Coronary artery (tissue), 2 donors: ENCODE measurements at regions not wholly inside any gene's neighbourhood (a gene's known extent, or its start where the extent isn't known, plus 50 kb on each side); places are given as distances from the start of the nearest gene placed in this dataset.

Experiments
- DNase-seq: peaks from one replicate; pipeline ENCODE4 v3.0.0-alpha.2; 2017; ENCODE audit warnings: low spot score
- H3K27ac ChIP-seq, 2 donors: fragments of 200-600 bp; sonication (generic); one replicate each; pipeline ENCODE4 v1.5.1; 2016 to 2019
- H3K4me3 ChIP-seq: fragments of 200-600 bp; sonication (generic); 2 replicates; pipeline ENCODE4 v1.5.1; 2016; ENCODE audit warnings: mild to moderate bottlenecking, moderate library complexity
- CTCF ChIP-seq: fragments of 200-600 bp; sonication (generic); IDR thresholded peaks from one replicate; pipeline ENCODE4 v1.5.1; 2019; ENCODE audit warnings: antibody characterized with exemption

- no peak overlapping the region for H3K4me3 ChIP-seq
- no peak for DNase-seq
- H3K27ac ChIP-seq = no peak overlapping the region
- TF ChIP-seq CTCF = no peak
Measured at GRCh38 chr5:98557916-98558315, 215.5 kb upstream of the RGMB start.

- DNase-seq = no peak
- no peak overlapping the region for H3K4me3 ChIP-seq
- TF ChIP-seq CTCF = no peak
- no peak overlapping the region for H3K27ac ChIP-seq
Measured at GRCh38 chr5:98563885-98564653, 209.4 kb upstream of the RGMB start.

- DNase-seq = no peak
- no peak for TF ChIP-seq CTCF
- Histone ChIP-seq H3K27ac (no peak overlapping the region), H3K4me3 (no peak overlapping the region)
Measured at GRCh38 chr5:98564836-98565235, 208.6 kb upstream of the RGMB start.

- Histone ChIP-seq H3K27ac (no peak overlapping the region), H3K4me3 (no peak overlapping the region)
- no peak for TF ChIP-seq CTCF
- DNase-seq = no peak
Measured at GRCh38 chr5:98568336-98568735, 205.1 kb upstream of the RGMB start.

GRCh38 chr5:98569288-98569687, 204.2 kb upstream of the RGMB start:
- Histone ChIP-seq H3K4me3 (no peak overlapping the region), H3K27ac (no peak overlapping the region)
- no peak for DNase-seq
- no peak for TF ChIP-seq CTCF

GRCh38 chr5:98570010-98570409, 203.5 kb upstream of the RGMB start:
- Histone ChIP-seq H3K27ac (no peak overlapping the region), H3K4me3 (no peak overlapping the region)
- TF ChIP-seq CTCF = no peak
- DNase-seq = no peak

GRCh38 chr5:98570661-98571191, 202.7 kb upstream of the RGMB start:
- Histone ChIP-seq H3K4me3 (no peak overlapping the region), H3K27ac (no peak overlapping the region)
- no peak for DNase-seq
- TF ChIP-seq CTCF = no peak
